ENCODE measurements at regions not wholly inside any gene's neighbourhood (a gene's known extent, or its start where the extent isn't known, plus 50 kb on each side); places are given as distances from the start of the nearest gene placed in this dataset.

GRCh38 chr2:192558637-192559036 is 363.9 kb upstream of the TMEFF2 start:
- TF ChIP-seq POLR2A (IDR thresholded peaks at IDR 0.05; ENCODE audit: low read depth, low read length) (no peak), POLR2AphosphoS5 (IDR thresholded peaks at IDR 0.05; ENCODE audit: low read depth, low read length) (no peak), TAF1 (IDR thresholded peaks at IDR 0.05; ENCODE audit: borderline replicate concordance, low read depth, low read length) (no peak)

Data from GM12892 (cell line).